ENCODE measurements at regions not wholly inside any gene's neighbourhood (a gene's known extent, or its start where the extent isn't known, plus 50 kb on each side); places are given as distances from the start of the nearest gene placed in this dataset.
"Not testable (repeated sequence)": the region's sequence is repeated elsewhere in the genome, so short reads cannot be mapped to it uniquely, and the experiment has no call there.

- DNase-seq (ENCODE audit: extremely low spot score, unreplicated experiment), result no peak
- H3K27ac Mint-ChIP-seq, result no peak overlapping the region
- no peaks in the 10 kb centered on the region for H3K27me3 Mint-ChIP-seq
- no peaks in the 10 kb centered on the region for H3K9me3 Mint-ChIP-seq
- no peak overlapping the region for H3K4me3 Mint-ChIP-seq
- no peaks in the 10 kb centered on the region for H3K36me3 Mint-ChIP-seq
- TF ChIP-seq CTCF (conservative IDR thresholded peaks at IDR 0.05), result no peak
- no peaks in the 10 kb centered on the region for H3K4me1 Mint-ChIP-seq (ENCODE audit: unreplicated experiment)
These were observed 2112.2 kb upstream of the RAG2 start for GRCh38 chr11:38710262-38710661.

GRCh38 chr11:38700111-38700510 is 2102.1 kb upstream of the RAG2 start:
- H3K9me3 Mint-ChIP-seq, result no peaks in the 10 kb centered on the region
- H3K27me3 Mint-ChIP-seq, result no peaks in the 10 kb centered on the region
- no peaks in the 10 kb centered on the region for H3K4me1 Mint-ChIP-seq (ENCODE audit: unreplicated experiment)
- no peak for DNase-seq (ENCODE audit: extremely low spot score, unreplicated experiment)
- no peak for TF ChIP-seq CTCF (conservative IDR thresholded peaks at IDR 0.05)
- H3K36me3 Mint-ChIP-seq, result no peaks in the 10 kb centered on the region
- H3K27ac Mint-ChIP-seq, result no peak overlapping the region
- H3K4me3 Mint-ChIP-seq, result no peak overlapping the region

GRCh38 chr11:38693306-38693705 is 2095.3 kb upstream of the RAG2 start:
- DNase-seq (ENCODE audit: extremely low spot score, unreplicated experiment), result no peak
- Mint-ChIP-seq H3K27ac (no peak overlapping the region), H3K36me3 (no peaks in the 10 kb centered on the region), H3K4me1 (ENCODE audit: unreplicated experiment) (no peaks in the 10 kb centered on the region), H3K27me3 (no peaks in the 10 kb centered on the region), H3K9me3 (no peaks in the 10 kb centered on the region), H3K4me3 (no peak overlapping the region)
- no peak for TF ChIP-seq CTCF (conservative IDR thresholded peaks at IDR 0.05)

- not testable (repeated sequence) for H3K27ac Mint-ChIP-seq; H3K4me3 Mint-ChIP-seq; H3K9me3 Mint-ChIP-seq; H3K27me3 Mint-ChIP-seq; H3K36me3 Mint-ChIP-seq; H3K4me1 Mint-ChIP-seq (ENCODE audit: unreplicated experiment); DNase-seq (ENCODE audit: extremely low spot score, unreplicated experiment)
These were observed 2092.2 kb upstream of the RAG2 start for GRCh38 chr11:38690211-38690610.

- Mint-ChIP-seq H3K27me3 (no peaks in the 10 kb centered on the region), H3K36me3 (no peaks in the 10 kb centered on the region), H3K4me1 (ENCODE audit: unreplicated experiment) (peaks cover 5% of the 10 kb centered on the region), H3K27ac (no peak overlapping the region), H3K4me3 (no peak overlapping the region), H3K9me3 (no peaks in the 10 kb centered on the region)
- DNase-seq (ENCODE audit: extremely low spot score, unreplicated experiment), result no peak
- no peak for TF ChIP-seq CTCF (conservative IDR thresholded peaks at IDR 0.05)
These were observed 2089.0 kb upstream of the RAG2 start for GRCh38 chr11:38687008-38687407.

GRCh38 chr11:38683484-38683883 is 2085.4 kb upstream of the RAG2 start:
- TF ChIP-seq CTCF (conservative IDR thresholded peaks at IDR 0.05), result no peak
- no peaks in the 10 kb centered on the region for H3K9me3 Mint-ChIP-seq

More at GRCh38 chr11:38683484-38683883, 2085.4 kb upstream of the RAG2 start:
- Mint-ChIP-seq H3K27me3 (no peaks in the 10 kb centered on the region), H3K4me1 (ENCODE audit: unreplicated experiment) (peaks cover 5% of the 10 kb centered on the region), H3K36me3 (no peaks in the 10 kb centered on the region), H3K4me3 (no peak overlapping the region), H3K27ac (no peak overlapping the region)
- no peak for DNase-seq (ENCODE audit: extremely low spot score, unreplicated experiment)
